Astrocyte (in vitro differentiated cells and primary cell): ENCODE measurements at regions not wholly inside any gene's neighbourhood (a gene's known extent, or its start where the extent isn't known, plus 50 kb on each side); places are given as distances from the start of the nearest gene placed in this dataset.

Experiments used
- EZH2 ChIP-seq: IDR thresholded peaks from 2 replicates; pipeline ENCODE4 v1.6.1; 2012; ENCODE audit warnings: mild to moderate bottlenecking, low read length, inconsistent platforms; ENCODE audit not compliant: insufficient read depth
- TF ChIP-seq, protein P1 (sequence below): IDR thresholded peaks from 2 replicates; pipeline ENCODE4 v1.5.1; 2011; ENCODE audit warnings: low read depth, mild to moderate bottlenecking, inconsistent platforms, low read length, moderate library complexity; ENCODE audit not compliant: insufficient read depth

DNA sequence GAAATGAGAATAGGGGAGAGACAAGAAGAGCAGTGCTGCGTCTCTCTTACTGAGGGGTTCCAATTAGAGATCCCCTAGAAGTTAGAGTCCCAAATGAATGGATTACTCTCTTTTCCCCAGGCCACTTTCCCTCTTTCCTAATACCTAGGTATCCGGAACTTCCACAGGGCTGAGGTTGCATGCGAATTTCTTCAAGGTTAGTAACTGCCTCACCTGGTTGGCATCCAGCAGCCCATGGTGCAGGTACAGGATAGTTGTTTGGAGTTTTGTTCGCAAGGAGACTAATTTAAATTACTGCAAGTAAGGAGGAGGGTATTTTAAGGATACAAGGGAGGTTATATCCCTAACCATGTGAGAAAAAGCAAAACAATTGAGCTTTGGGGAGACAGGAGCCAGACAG is 52.4 kb upstream of the JAK2 start:
- no peak for TF ChIP-seq EZH2
- TF ChIP-seq, protein P1, sequence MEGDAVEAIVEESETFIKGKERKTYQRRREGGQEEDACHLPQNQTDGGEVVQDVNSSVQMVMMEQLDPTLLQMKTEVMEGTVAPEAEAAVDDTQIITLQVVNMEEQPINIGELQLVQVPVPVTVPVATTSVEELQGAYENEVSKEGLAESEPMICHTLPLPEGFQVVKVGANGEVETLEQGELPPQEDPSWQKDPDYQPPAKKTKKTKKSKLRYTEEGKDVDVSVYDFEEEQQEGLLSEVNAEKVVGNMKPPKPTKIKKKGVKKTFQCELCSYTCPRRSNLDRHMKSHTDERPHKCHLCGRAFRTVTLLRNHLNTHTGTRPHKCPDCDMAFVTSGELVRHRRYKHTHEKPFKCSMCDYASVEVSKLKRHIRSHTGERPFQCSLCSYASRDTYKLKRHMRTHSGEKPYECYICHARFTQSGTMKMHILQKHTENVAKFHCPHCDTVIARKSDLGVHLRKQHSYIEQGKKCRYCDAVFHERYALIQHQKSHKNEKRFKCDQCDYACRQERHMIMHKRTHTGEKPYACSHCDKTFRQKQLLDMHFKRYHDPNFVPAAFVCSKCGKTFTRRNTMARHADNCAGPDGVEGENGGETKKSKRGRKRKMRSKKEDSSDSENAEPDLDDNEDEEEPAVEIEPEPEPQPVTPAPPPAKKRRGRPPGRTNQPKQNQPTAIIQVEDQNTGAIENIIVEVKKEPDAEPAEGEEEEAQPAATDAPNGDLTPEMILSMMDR: no peak
